NCI-H748 (cell line): ENCODE measurements at regions not wholly inside any gene's neighbourhood (a gene's known extent, or its start where the extent isn't known, plus 50 kb on each side); places are given as distances from the start of the nearest gene placed in this dataset.

Source experiments
- DNase-seq: peaks from one replicate; lab custom pipeline; 2025; ENCODE audit not compliant: unreplicated experiment; lab: John Stamatoyannopoulos, UW

- no peak for DNase-seq
These were observed 75.8 kb downstream of the CCDC34 start for GRCh38 chr11:27287205-27287604.

- no peak for DNase-seq
These were observed 77.3 kb downstream of the CCDC34 start for GRCh38 chr11:27285761-27286160.

GRCh38 chr11:27282806-27283205, 80.2 kb downstream of the CCDC34 start:
- DNase-seq = no peak

- DNase-seq = no peak
These were observed 81.0 kb downstream of the CCDC34 start for GRCh38 chr11:27281740-27282590.

GRCh38 chr11:27281276-27281675, 81.7 kb downstream of the CCDC34 start:
- DNase-seq = no peak

DNA sequence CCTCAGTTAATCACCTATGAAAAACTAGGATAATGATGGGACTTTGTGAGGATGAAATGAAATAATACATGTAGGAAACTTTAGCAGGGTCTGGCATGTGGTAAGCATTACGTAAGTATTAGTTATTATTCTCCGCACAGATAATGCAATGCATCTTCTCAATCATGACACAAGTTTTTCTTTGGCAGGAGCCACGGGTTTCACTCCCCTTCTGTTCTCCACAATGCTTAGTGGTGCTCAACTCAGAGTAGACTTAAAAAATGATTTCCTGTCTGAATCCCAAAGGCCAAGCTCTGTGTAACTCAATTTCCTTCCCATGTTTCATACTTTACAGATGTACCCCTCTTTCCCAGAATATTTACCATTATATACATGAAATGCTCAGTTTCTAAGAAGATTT, 82.9 kb downstream of the CCDC34 start:
- DNase-seq = no peak

DNA sequence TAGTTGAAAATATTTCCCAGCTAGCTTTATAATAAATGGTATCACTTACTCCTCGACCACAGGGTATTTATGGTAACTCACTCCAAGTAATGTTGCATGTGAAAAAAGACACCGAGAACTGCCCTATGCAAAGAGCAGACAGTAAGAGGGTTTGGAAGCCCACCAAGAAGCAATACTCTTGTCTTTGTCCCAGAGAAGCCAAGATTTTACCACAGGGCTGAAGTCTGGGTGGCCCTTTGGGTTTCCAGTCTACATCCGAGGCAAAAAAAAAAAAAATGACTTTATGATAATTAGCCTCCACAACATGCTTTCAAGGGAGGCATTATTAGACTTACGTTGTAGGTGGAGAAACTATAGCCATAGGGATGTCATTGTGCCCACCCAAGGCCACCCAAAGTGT, 83.6 kb downstream of the CCDC34 start:
- no peak for DNase-seq

DNA sequence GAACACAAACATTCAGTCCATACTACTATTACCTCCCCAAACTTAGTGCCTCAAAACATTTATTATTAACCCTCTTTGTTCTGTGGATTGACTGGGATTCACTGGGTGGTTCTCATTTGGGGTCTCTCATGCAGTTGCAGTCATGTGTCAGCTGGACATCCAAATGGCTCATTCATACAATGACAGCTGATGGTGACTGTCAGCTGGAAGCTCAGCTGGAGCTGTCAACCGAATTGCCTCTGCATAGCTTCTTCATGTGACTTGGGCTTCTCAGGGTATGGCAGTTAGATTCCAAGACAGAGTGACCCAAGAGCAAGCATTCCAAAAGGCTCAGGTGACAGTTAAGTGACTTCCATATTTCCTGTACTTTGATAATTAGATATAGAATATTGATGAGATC, 85.2 kb downstream of the CCDC34 start:
- DNase-seq = no peak

DNA sequence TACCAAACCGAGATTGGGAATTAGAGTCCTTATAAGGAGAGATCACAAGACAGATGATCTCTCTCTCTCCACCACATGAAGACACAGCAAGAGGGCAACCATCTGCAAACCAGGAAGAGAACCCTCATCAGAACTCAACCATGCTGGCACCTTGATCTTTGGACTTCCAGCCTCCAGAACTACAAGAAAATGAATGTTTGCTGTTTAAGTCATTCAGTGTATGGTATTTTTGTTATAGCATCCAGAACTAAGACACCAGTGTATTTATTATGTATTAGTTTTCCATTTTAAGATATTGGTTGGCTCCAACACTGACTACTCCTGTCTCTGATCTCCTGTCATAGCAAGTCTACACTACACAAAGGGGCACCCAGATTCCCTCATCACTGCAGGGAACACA, 86.9 kb downstream of the CCDC34 start:
- DNase-seq = no peak

DNA sequence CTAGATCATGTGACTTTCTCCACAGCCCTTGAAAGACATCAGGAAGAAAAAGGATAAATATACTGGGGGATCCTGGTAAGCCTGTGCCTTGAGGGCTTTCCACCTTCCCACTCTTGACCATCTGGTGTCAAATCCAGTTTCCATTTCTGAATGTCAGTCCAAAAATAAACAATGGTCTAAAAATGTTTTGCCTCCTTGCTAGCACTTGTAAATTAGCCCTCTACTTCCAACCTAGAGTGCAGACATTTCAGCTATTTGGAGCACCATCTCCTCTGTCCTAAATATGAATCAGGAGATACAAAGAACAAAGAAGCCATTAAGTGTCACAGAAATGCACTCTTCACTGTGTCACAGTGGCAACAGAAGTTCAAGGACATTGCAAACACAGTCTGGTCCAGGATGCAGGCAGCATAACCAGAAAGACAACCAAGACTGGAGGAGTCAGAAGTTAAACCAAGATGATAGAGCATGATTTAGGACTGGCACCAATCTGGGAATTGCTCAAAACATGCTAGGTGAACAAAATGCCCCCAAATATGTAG, 88.1 kb downstream of the CCDC34 start:
- no peak for DNase-seq

- DNase-seq = no peak
These were observed 96.9 kb downstream of the CCDC34 start for GRCh38 chr11:27266125-27266524.

DNA sequence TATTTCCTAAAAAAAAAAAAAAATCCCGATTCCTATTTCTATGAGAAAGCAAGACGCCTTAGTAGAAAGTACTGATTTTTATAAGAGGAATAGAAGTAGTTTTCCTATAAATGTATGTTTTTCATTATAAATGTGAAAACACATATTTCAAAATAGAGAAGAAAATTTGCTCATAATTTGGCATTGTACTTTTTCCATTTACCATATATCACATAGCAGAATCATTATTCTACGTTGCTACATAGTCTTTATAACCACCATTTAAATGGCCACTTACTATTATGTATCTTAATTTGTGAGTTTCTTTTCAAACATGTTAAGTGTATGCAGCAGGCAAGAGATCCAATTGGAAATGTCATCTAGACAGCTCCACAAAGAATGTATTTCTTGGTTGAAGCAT, 99.0 kb downstream of the CCDC34 start:
- no peak for DNase-seq

- DNase-seq = no peak
These were observed 100.0 kb downstream of the CCDC34 start for GRCh38 chr11:27263046-27263445.

DNA sequence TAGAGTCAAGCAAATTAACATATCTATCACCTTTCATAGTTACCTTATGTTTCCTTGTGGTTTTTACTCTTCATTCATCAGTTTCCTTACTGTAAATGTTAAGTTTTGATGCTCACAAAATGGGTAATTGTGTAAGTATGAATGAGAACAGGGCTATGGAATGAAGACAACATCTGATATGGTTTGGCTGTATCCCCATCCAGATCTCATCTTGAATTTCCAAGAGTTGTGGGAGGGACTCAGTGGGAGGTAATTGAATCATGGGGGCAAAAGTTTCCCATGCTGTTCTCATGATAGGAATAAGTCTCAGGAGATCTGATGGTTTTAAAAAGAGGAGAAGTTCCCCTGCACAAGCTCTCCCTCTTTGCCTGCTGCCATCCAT, 107.6 kb downstream of the CCDC34 start:
- no peak for DNase-seq

GRCh38 chr11:27254744-27255446, 108.1 kb downstream of the CCDC34 start:
- DNase-seq = no peak

GRCh38 chr11:27253224-27253623, 109.8 kb downstream of the CCDC34 start:
- no peak for DNase-seq

GRCh38 chr11:27250867-27251665, 111.9 kb downstream of the CCDC34 start:
- DNase-seq = no peak

- no peak for DNase-seq
These were observed 114.2 kb downstream of the CCDC34 start for GRCh38 chr11:27248576-27249509.

- no peak for DNase-seq
These were observed 115.4 kb downstream of the CCDC34 start for GRCh38 chr11:27247660-27248059.

DNA sequence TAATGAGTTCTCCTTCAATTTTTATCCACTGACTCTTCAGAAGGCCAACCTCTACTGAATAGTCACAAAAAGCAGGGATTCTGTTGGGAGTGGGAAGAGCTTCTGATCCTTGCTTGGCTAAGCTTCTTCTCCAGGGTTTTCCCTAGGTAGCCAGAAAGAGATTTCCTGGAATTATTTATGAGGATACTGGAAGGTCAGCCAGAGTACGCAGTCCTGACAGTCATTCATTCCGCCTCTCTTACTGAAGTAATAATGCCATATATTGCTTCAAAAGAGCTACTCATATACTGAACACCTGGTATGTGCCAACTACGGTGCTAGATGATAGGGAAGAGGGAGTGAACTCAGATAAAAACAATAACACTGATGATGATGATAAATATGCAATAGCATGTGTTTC, 116.1 kb downstream of the CCDC34 start:
- no peak for DNase-seq
